K562 (cell line): ENCODE measurements at regions not wholly inside any gene's neighbourhood (a gene's known extent, or its start where the extent isn't known, plus 50 kb on each side); places are given as distances from the start of the nearest gene placed in this dataset.

Source experiments
- CAMTA2 ChIP-seq: fragments of 250-450 bp; sonication (Bioruptor Pico); conservative IDR thresholded peaks from 2 replicates; pipeline ENCODE4 v1.5.1; 2022
- GTF2F1 ChIP-seq: IDR thresholded peaks from 2 replicates; pipeline ENCODE4 v1.6.1; 2011; ENCODE audit warnings: low read depth, low read length, improper control_type of control experiment
- HOXB6 ChIP-seq: fragments of 250-450 bp; sonication (Bioruptor Pico); IDR thresholded peaks from 2 replicates; pipeline ENCODE4 v1.5.1; 2022; ENCODE audit warnings: mild to moderate bottlenecking, borderline replicate concordance
- L3MBTL2 ChIP-seq: fragments of 450-650 bp; IDR thresholded peaks from 2 replicates; pipeline ENCODE4 v1.6.1; 2016; ENCODE audit warnings: mild to moderate bottlenecking, moderate library complexity
- MAFK ChIP-seq: IDR thresholded peaks from 2 replicates; pipeline ENCODE4 v1.6.1; 2011; ENCODE audit warnings: low read length, improper control_type of control experiment
- MYC ChIP-seq, 2 experiments: fragments of 250-450 bp in 1 of 2; sonication (Bioruptor Pico) in 1 of 2; IDR thresholded peaks; 2 replicates each; pipeline versions ENCODE4 v1.5.1 to v1.6.1; 2012 to 2021; ENCODE audit warnings: low read depth in 2 of 2, borderline replicate concordance in 1 of 2, improper control_type of control experiment in 1 of 2, low read length in 1 of 2, mild to moderate bottlenecking in 1 of 2, moderate library complexity in 1 of 2
- RBM25 ChIP-seq: fragments of 200-400 bp; formaldehyde crosslinking; IDR thresholded peaks from 2 replicates; pipeline ENCODE4 v1.6.1; 2018; ENCODE audit warnings: low read length, low read depth, moderate library complexity; ENCODE audit not compliant: severe bottlenecking
- RCOR1 ChIP-seq, 2 experiments: IDR thresholded peaks; 2 replicates each; pipeline ENCODE4 v1.6.1; 2012; ENCODE audit warnings: low read depth in 2 of 2, low read length in 2 of 2, borderline replicate concordance in 1 of 2, improper control_type of control experiment in 1 of 2
- RNF2 ChIP-seq: sonication (generic); IDR thresholded peaks from 2 replicates; pipeline ENCODE4 v1.6.1; 2016
- ZC3H4 ChIP-seq: sonication (generic); formaldehyde crosslinking; IDR thresholded peaks from 2 replicates; pipeline ENCODE4 v1.9.0; 2021; ENCODE audit warnings: missing genetic modification reagents, borderline replicate concordance
- ZNF431 ChIP-seq: sonication (generic); formaldehyde crosslinking; IDR thresholded peaks from 2 replicates; pipeline ENCODE4 v1.8.0; 2022; ENCODE audit warnings: mild to moderate bottlenecking, missing genetic modification reagents
- TF ChIP-seq, protein P1 (sequence below), 2 experiments: fragments of 450-650 bp in 1 of 2; sonication (generic) in 1 of 2; formaldehyde crosslinking in 1 of 2; IDR thresholded peaks; 2 replicates each; pipeline versions ENCODE4 v1.7.1 to v1.9.0; 2016 to 2022; ENCODE audit warnings: inconsistent platforms in 1 of 2, mild to moderate bottlenecking in 1 of 2, missing genetic modification reagents in 1 of 2
- TF ChIP-seq, protein P2 (sequence below): fragments of 250-450 bp; sonication (Bioruptor Pico); IDR thresholded peaks from 2 replicates; pipeline ENCODE4 v1.8.0; 2022; ENCODE audit warnings: moderate library complexity, mild to moderate bottlenecking, inconsistent platforms

DNA sequence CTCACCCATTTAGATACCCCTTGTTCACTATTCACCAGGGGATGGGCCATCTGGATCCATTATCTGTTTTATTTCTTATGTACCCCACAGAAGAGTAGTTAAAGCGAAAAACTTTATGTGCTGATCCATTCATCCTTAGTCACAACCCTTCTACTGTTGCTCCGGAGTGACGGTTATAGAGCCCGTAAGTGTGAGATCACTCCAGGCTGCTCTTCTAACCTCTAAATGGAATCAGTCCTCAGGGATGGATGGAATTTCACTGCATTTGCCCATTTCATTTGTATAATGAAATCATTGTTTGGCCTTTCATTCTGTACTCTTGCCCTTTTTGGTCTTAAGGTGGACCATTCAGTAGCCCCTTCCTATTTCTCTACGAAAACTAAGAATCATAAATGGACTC, 409.3 kb upstream of the RUNX1 start (continued):
- TF ChIP-seq, protein P1, sequence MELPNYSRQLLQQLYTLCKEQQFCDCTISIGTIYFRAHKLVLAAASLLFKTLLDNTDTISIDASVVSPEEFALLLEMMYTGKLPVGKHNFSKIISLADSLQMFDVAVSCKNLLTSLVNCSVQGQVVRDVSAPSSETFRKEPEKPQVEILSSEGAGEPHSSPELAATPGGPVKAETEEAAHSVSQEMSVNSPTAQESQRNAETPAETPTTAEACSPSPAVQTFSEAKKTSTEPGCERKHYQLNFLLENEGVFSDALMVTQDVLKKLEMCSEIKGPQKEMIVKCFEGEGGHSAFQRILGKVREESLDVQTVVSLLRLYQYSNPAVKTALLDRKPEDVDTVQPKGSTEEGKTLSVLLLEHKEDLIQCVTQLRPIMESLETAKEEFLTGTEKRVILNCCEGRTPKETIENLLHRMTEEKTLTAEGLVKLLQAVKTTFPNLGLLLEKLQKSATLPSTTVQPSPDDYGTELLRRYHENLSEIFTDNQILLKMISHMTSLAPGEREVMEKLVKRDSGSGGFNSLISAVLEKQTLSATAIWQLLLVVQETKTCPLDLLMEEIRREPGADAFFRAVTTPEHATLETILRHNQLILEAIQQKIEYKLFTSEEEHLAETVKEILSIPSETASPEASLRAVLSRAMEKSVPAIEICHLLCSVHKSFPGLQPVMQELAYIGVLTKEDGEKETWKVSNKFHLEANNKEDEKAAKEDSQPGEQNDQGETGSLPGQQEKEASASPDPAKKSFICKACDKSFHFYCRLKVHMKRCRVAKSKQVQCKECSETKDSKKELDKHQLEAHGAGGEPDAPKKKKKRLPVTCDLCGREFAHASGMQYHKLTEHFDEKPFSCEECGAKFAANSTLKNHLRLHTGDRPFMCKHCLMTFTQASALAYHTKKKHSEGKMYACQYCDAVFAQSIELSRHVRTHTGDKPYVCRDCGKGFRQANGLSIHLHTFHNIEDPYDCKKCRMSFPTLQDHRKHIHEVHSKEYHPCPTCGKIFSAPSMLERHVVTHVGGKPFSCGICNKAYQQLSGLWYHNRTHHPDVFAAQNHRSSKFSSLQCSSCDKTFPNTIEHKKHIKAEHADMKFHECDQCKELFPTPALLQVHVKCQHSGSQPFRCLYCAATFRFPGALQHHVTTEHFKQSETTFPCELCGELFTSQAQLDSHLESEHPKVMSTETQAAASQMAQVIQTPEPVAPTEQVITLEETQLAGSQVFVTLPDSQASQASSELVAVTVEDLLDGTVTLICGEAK (IDR thresholded peaks at IDR 0.05) = no peak
- TF ChIP-seq, protein P1 (CRISPR knock-in tag; IDR thresholded peaks at IDR 0.05) = no peak
- TF ChIP-seq HOXB6 (CRISPR knock-in tag) (no peak), L3MBTL2 (no peak), CAMTA2 (no peak), MAFK (no peak), RCOR1 (IDR thresholded peaks at IDR 0.05; ENCODE audit: borderline replicate concordance in 1 of 2, low read depth in 2 of 2, low read length in 2 of 2) (no peak), ZC3H4 (no peak), GTF2F1 (no peak), RNF2 (no peak), RBM25 (no peak), ZNF431 (CRISPR knock-in tag) (no peak), MYC (IDR thresholded peaks at IDR 0.05; ENCODE audit: low read depth, low read length) (no peak), MYC (CRISPR knock-in tag; IDR thresholded peaks at IDR 0.05; ENCODE audit: borderline replicate concordance, low read depth) (no peak)
- TF ChIP-seq, protein P2, sequence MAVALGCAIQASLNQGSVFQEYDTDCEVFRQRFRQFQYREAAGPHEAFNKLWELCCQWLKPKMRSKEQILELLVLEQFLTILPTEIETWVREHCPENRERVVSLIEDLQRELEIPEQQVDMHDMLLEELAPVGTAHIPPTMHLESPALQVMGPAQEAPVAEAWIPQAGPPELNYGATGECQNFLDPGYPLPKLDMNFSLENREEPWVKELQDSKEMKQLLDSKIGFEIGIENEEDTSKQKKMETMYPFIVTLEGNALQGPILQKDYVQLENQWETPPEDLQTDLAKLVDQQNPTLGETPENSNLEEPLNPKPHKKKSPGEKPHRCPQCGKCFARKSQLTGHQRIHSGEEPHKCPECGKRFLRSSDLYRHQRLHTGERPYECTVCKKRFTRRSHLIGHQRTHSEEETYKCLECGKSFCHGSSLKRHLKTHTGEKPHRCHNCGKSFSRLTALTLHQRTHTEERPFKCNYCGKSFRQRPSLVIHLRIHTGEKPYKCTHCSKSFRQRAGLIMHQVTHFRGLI (CRISPR knock-in tag) = no peak
- TF ChIP-seq, all 486 proteins: peak for 0
